ENCODE measurements at regions not wholly inside any gene's neighbourhood (a gene's known extent, or its start where the extent isn't known, plus 50 kb on each side); places are given as distances from the start of the nearest gene placed in this dataset.

DNA sequence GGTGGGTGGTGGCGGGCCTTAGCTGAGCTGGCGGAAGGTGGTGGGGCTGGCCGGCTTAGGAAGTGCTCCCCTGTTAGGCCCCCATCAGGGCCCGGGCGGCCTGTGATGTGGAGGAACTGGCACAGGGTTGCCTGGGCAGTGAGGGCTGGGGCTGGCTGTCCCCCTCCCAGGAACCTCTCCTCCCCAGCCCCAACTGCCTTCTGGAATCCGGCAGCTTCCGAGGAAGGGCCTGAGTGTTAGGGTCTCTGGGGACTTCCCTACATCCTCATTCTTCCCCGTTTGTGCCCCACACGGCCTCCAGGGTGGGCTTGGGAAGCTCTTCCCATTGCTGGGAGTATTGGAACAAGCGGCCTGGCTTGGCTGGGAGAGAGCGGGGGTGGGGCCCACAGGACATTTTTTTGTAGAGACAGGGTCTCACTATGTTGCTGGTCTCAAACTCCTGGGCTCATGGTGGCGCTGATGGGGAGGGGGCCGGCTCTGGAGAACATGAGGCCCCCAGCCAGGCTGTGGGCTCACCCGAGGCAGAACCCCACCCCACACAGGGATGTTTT is 89.9 kb upstream of the CIBAR2 start:
- TF ChIP-seq, protein P1, sequence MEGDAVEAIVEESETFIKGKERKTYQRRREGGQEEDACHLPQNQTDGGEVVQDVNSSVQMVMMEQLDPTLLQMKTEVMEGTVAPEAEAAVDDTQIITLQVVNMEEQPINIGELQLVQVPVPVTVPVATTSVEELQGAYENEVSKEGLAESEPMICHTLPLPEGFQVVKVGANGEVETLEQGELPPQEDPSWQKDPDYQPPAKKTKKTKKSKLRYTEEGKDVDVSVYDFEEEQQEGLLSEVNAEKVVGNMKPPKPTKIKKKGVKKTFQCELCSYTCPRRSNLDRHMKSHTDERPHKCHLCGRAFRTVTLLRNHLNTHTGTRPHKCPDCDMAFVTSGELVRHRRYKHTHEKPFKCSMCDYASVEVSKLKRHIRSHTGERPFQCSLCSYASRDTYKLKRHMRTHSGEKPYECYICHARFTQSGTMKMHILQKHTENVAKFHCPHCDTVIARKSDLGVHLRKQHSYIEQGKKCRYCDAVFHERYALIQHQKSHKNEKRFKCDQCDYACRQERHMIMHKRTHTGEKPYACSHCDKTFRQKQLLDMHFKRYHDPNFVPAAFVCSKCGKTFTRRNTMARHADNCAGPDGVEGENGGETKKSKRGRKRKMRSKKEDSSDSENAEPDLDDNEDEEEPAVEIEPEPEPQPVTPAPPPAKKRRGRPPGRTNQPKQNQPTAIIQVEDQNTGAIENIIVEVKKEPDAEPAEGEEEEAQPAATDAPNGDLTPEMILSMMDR (IDR thresholded peaks at IDR 0.05): no peak
- TF ChIP-seq POLR2A (IDR thresholded peaks at IDR 0.05): no peak
